ENCODE measurements at regions not wholly inside any gene's neighbourhood (a gene's known extent, or its start where the extent isn't known, plus 50 kb on each side); places are given as distances from the start of the nearest gene placed in this dataset.

- no peak for TF ChIP-seq POLR2A (IDR thresholded peaks at IDR 0.05; ENCODE audit: control extremely low read depth in 1 of 2, low read depth in 2 of 2, low read length in 2 of 2)
- no peak for TF ChIP-seq HDAC2 (IDR thresholded peaks at IDR 0.05; ENCODE audit: borderline replicate concordance in 1 of 2, low read depth in 2 of 2, low read length in 2 of 2)
- no peak for TF ChIP-seq EZH2 (IDR thresholded peaks at IDR 0.05; ENCODE audit: low read depth, low read length, severe bottlenecking)
- no peak for TF ChIP-seq ATF3 (IDR thresholded peaks at IDR 0.05; ENCODE audit: insufficient read depth, low read depth, low read length)
- no peak for TF ChIP-seq CTCF (IDR thresholded peaks at IDR 0.05; ENCODE audit: control extremely low read depth in 1 of 3, insufficient read depth in 1 of 3, low read depth in 1 of 3, low read length in 3 of 3)
- TF ChIP-seq HDAC6 (IDR thresholded peaks at IDR 0.05; ENCODE audit: low read depth, low read length), result no peak
- TF ChIP-seq GABPA (IDR thresholded peaks at IDR 0.05; ENCODE audit: borderline replicate concordance, insufficient read depth, low read length), result no peak
- no peak for TF ChIP-seq MAX (IDR thresholded peaks at IDR 0.05)
- TF ChIP-seq NRF1 (IDR thresholded peaks at IDR 0.05; ENCODE audit: low read depth, low read length), result no peak
- no peak for TF ChIP-seq SAP30 (IDR thresholded peaks at IDR 0.05; ENCODE audit: insufficient read depth, insufficient replicate concordance, low read length)
Measured at GRCh38 chr13:22422023-22422422, 751.1 kb downstream of the FGF9 start.
